NT2/D1 (cell line): ENCODE measurements at regions not wholly inside any gene's neighbourhood (a gene's known extent, or its start where the extent isn't known, plus 50 kb on each side); places are given as distances from the start of the nearest gene placed in this dataset.
"Not testable (repeated sequence)": the region's sequence is repeated elsewhere in the genome, so short reads cannot be mapped to it uniquely, and the experiment has no call there.

ENCODE experiments used
- DNase-seq: peaks from one replicate; pipeline ENCODE4 v3.0.0-alpha.2; 2011; ENCODE audit warnings: low read depth, low spot score
- H3K27me3 ChIP-seq: 2 replicates; pipeline ENCODE4 v1.6.0; 2011; ENCODE audit warnings: mild to moderate bottlenecking; ENCODE audit not compliant: insufficient read length, insufficient read depth
- H3K36me3 ChIP-seq: 2 replicates; pipeline ENCODE4 v1.6.1; 2011; ENCODE audit warnings: mild to moderate bottlenecking, low read length, mixed read lengths; ENCODE audit not compliant: insufficient read depth, insufficient read length
- H3K4me1 ChIP-seq: 2 replicates; pipeline ENCODE4 v1.5.1; 2011; ENCODE audit not compliant: insufficient read depth, insufficient read length
- H3K4me3 ChIP-seq: 2 replicates; pipeline ENCODE4 v1.5.1; 2011; ENCODE audit warnings: low read depth; ENCODE audit not compliant: insufficient read length
- H3K9ac ChIP-seq: 2 replicates; pipeline ENCODE4 v1.6.0; 2011; ENCODE audit warnings: low read depth; ENCODE audit not compliant: insufficient read length
- H3K9me3 ChIP-seq: 2 replicates; pipeline ENCODE4 v1.5.1; 2011; ENCODE audit warnings: mild to moderate bottlenecking, low read length; ENCODE audit not compliant: insufficient read depth
- SUZ12 ChIP-seq: IDR thresholded peaks from 2 replicates; pipeline ENCODE4 v1.6.1; 2011; ENCODE audit not compliant: insufficient read length, insufficient read depth; ENCODE audit errors: extremely low read depth
- YY1 ChIP-seq: IDR thresholded peaks from 2 replicates; pipeline ENCODE4 v1.6.1; 2011; ENCODE audit not compliant: insufficient read length, insufficient read depth
- ZNF274 ChIP-seq: IDR thresholded peaks from 2 replicates; pipeline ENCODE4 v1.6.1; 2011; ENCODE audit warnings: mild to moderate bottlenecking, low read depth, low read length

DNA sequence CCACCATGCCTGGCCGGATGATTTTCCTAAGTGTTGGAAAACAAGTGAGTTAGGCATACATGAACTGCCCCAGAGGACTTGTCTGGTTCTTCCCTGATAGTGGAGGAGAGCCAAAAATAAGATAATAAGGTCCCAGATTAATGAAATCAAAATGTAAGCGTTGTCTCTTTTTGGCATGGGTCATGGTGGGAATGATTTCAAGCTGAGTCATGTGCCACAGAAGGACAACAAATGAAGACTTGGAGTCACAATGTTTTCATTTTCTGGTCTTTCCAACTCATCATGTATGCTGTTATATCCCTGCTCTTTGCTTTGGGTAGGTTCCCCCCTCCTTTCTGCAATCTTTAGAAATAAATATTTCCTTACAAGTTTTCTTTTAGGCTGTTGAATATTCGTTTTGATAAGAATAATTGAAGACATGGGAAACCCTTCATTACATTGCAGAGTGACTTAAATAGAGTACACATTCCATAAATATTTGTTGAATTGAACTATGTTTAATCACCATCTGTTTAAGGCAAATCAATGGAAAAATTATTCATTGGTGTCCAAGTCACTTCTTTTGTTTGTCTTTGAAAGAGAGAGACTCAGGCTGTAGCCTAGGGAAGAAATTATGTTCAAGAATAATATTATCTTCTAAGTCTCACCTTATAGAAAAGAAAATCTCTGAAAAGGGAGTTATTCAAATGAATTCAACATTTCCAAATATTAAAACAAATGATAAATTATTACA lies 196.3 kb downstream of the CSNK1G3 start:
- no peaks in the 10 kb centered on the region for H3K9me3 ChIP-seq
- TF ChIP-seq ZNF274 (no peak), SUZ12 (no peak), YY1 (no peak)

DNA sequence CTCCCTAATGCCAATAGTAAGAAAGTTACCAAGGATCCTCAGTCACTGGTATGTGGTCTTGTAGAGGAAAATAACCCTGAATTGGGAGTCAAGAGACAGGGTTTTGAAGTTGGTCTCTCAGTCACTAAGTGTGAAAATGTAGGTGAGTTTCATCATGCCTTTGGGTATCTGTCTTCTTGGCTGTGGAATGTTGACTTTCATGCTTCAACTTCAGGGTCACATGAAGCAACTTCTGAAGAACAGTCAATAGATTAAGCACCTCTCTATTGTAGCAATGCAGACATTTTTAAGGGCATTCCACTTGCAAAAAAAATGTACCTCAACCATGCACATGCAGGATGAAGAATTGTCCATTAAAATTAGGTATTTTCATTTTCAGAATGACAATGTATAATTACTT lies 194.6 kb downstream of the CSNK1G3 start:
- no peaks in the 10 kb centered on the region for H3K27me3 ChIP-seq
- TF ChIP-seq SUZ12 (no peak), YY1 (no peak), ZNF274 (no peak)

More for the DNA sequence above, 196.3 kb downstream of the CSNK1G3 start:
- Histone ChIP-seq H3K27me3 (no peaks in the 10 kb centered on the region), H3K36me3 (no peaks in the 10 kb centered on the region), H3K4me1 (no peaks in the 10 kb centered on the region), H3K4me3 (no peak overlapping the region), H3K9ac (no peak overlapping the region)
- no peak for DNase-seq

DNA sequence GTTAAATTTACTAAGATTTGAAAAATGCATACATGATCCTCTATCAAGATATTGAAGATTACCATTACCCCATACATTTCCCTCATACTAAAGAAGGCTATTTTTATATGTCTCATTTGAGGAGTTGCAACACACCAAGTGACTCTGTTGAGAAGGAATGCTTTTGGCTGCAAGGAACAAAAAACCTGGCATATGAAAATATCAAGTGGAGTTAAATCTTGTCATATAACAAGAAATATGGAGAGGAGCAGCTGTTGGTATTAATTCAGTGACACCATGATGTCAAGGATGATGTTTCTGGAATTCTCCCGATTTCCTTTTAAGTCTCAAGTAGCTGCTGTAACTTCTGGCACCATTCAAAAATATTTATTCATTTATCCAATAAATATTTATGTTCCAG lies 193.8 kb downstream of the CSNK1G3 start:
- DNase-seq, result no peak
- Histone ChIP-seq H3K27me3 (no peaks in the 10 kb centered on the region), H3K9ac (no peak overlapping the region), H3K4me1 (no peaks in the 10 kb centered on the region), H3K36me3 (no peaks in the 10 kb centered on the region), H3K4me3 (no peak overlapping the region), H3K9me3 (no peaks in the 10 kb centered on the region)
- TF ChIP-seq SUZ12, result no peak
- TF ChIP-seq ZNF274, result no peak
- TF ChIP-seq YY1, result no peak

More for the DNA sequence above, 194.6 kb downstream of the CSNK1G3 start:
- H3K36me3 ChIP-seq, result no peaks in the 10 kb centered on the region
- H3K4me3 ChIP-seq, result no peak overlapping the region
- DNase-seq, result no peak
- H3K9ac ChIP-seq, result no peak overlapping the region
- no peaks in the 10 kb centered on the region for H3K9me3 ChIP-seq
- H3K4me1 ChIP-seq, result no peaks in the 10 kb centered on the region

DNA sequence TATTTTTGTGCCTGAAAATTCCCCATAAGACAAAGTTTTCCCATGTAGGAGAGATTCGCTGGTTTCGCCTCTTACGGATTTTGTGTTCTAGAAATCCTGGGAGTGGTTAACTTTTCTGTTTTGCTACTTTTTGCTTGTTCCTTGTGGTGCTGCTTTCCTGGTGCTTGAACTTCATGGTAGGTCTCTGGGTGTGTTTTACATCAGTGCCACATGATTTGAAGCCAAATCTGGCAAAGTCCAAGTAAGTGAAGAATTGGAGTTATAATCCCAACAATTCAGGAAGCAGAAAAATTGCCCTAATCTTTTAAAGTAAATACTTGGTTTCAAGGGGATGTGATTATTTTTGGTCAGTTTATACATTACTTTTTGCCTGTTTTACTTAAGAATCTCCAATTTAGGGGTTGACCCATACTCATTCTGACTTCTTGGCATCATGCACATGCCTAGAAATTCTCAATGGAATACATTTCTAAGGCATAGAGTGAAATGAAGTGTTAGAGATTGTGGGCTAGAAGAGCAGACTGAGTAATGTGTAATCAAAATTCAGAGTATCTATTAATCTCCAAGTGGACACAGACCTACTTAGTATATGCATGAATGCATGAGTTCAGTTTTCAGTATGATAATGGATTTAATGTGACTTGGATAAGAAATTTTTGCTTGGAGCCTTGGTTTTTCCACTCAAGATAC lies 189.7 kb downstream of the CSNK1G3 start:
- DNase-seq, result no peak
- H3K9ac ChIP-seq, result no peak overlapping the region
- no peaks in the 10 kb centered on the region for H3K27me3 ChIP-seq
- TF ChIP-seq ZNF274, result no peak
- TF ChIP-seq SUZ12, result no peak
- TF ChIP-seq YY1, result no peak
- H3K9me3 ChIP-seq, result no peaks in the 10 kb centered on the region
- no peak overlapping the region for H3K4me3 ChIP-seq
- no peaks in the 10 kb centered on the region for H3K36me3 ChIP-seq
- H3K4me1 ChIP-seq, result no peaks in the 10 kb centered on the region

DNA sequence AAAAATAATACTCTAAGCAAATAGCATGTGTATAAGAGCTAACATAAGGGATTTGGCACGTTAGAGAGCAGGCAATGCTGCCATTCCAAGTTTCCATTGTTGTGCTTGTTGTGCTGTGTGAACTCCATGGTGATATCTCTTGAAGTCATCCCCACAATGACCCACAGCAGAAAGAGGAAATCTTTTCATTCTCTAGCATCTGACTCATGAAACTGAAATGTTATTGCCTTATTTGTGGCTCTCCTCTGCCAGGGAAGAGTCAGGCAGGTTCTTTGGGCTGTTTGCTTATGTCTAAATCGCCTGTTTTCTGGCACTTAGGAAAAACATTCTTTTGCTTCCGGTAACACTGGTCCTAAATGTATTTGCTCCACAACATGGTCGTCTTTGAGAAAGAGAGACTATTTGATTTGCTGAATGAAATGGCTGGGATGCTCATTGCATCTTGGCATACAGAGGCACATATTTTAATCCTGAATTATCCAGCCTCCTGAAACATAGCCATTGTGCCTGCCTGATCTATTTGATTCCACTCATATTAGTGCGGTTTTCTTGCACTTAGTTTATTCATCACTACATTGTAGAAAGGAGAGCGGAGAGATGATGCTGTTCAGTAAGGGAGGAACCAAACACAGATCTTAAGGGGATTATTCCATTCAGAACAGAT lies 188.8 kb downstream of the CSNK1G3 start:
- H3K27me3 ChIP-seq, result no peaks in the 10 kb centered on the region
- no peak for DNase-seq
- no peaks in the 10 kb centered on the region for H3K4me1 ChIP-seq
- H3K9me3 ChIP-seq, result no peaks in the 10 kb centered on the region
- no peak overlapping the region for H3K4me3 ChIP-seq
- no peaks in the 10 kb centered on the region for H3K36me3 ChIP-seq
- no peak overlapping the region for H3K9ac ChIP-seq
- TF ChIP-seq YY1, result no peak
- TF ChIP-seq ZNF274, result no peak
- no peak for TF ChIP-seq SUZ12

DNA sequence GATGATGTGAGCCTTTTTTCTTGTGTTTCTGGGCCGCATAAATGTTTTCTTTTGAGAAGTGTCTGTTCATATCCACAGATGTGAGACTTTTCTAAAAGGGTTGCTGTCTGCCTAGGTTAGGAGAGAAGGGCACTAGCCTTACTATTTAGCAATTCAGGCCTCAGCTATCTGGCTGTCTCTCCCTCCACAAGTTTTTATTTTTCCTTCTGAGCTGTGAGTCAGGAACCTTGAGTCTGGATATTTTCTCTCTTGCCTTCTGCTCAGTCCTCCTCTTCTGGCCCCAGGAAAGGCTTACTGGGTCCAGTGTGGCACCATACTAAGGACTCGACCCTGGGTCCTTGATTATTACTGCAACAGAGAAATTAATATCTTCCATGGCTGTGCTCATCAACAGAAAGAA lies 187.6 kb downstream of the CSNK1G3 start:
- Histone ChIP-seq H3K9me3 (no peaks in the 10 kb centered on the region), H3K27me3 (no peaks in the 10 kb centered on the region), H3K4me1 (no peaks in the 10 kb centered on the region), H3K4me3 (no peak overlapping the region), H3K36me3 (no peaks in the 10 kb centered on the region), H3K9ac (no peak overlapping the region)
- no peak for TF ChIP-seq ZNF274
- no peak for TF ChIP-seq YY1
- no peak for TF ChIP-seq SUZ12
- DNase-seq, result no peak

DNA sequence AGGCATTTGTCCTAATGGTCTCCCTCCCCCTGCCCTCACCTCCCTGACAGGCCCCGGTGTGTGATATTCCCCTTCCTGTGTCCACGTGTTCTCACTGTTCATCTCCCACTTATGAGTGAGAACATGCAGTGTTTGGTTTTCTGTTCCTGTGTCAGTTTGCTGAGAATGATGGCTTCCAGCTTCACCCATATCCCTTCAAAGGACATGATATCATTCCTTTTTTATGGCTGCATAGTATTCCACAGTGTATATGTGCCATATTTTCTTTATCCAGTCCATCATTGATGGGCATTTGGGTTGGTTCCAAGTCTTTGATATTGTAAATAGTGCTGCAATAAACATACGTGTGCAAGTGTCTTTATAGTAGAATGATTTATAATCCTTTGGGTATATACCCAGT lies 187.0 kb downstream of the CSNK1G3 start:
- not testable (repeated sequence) for H3K4me3 ChIP-seq, H3K9me3 ChIP-seq, H3K9ac ChIP-seq, DNase-seq, H3K4me1 ChIP-seq, H3K27me3 ChIP-seq, H3K36me3 ChIP-seq
